ENCODE measurements at regions not wholly inside any gene's neighbourhood (a gene's known extent, or its start where the extent isn't known, plus 50 kb on each side); places are given as distances from the start of the nearest gene placed in this dataset.

GRCh38 chr10:52616395-52616764 is 156.2 kb downstream of the MBL2 start:
- Histone ChIP-seq H3K4me1 (ENCODE audit: insufficient read depth, low read length) (no peaks in the 10 kb centered on the region), H3K36me3 (ENCODE audit: insufficient read depth, low read length) (no peaks in the 10 kb centered on the region), H3K9me3 (ENCODE audit: control insufficient read depth in 1 of 2, insufficient read depth in 1 of 2, low read length in 2 of 2) (no peaks in the 10 kb centered on the region), H3K27me3 (ENCODE audit: control insufficient read depth in 1 of 2, insufficient read depth in 2 of 2, low read length in 2 of 2) (no peaks in the 10 kb centered on the region), H3K4me3 (ENCODE audit: low read length) (no peak overlapping the region), H3K27ac (ENCODE audit: low read depth in 1 of 2, low read length in 2 of 2) (no peak overlapping the region)
- no peaks in the 10 kb centered on the region for H3K4me1 Mint-ChIP-seq (ENCODE audit: low read depth)
- H3K27ac Mint-ChIP-seq, result no peak overlapping the region
- intact Hi-C loops (cut with DNase I, micrococcal nuclease), result no loop called here
- no peaks in the 10 kb centered on the region for H3K36me3 Mint-ChIP-seq (ENCODE audit: low read depth)
- ChIA-PET POLR2A (interaction anchor here (0.5 kb wide), 1 partner anchor 20 kb away, joined by 3 read pairs; no protein-coding TSS in a partner anchor), CTCF (no interaction called here)
- no peak for ATAC-seq (ENCODE audit: poor library complexity)
- H3K27me3 Mint-ChIP-seq, result no peaks in the 10 kb centered on the region
- TF ChIP-seq, protein P1, sequence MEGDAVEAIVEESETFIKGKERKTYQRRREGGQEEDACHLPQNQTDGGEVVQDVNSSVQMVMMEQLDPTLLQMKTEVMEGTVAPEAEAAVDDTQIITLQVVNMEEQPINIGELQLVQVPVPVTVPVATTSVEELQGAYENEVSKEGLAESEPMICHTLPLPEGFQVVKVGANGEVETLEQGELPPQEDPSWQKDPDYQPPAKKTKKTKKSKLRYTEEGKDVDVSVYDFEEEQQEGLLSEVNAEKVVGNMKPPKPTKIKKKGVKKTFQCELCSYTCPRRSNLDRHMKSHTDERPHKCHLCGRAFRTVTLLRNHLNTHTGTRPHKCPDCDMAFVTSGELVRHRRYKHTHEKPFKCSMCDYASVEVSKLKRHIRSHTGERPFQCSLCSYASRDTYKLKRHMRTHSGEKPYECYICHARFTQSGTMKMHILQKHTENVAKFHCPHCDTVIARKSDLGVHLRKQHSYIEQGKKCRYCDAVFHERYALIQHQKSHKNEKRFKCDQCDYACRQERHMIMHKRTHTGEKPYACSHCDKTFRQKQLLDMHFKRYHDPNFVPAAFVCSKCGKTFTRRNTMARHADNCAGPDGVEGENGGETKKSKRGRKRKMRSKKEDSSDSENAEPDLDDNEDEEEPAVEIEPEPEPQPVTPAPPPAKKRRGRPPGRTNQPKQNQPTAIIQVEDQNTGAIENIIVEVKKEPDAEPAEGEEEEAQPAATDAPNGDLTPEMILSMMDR (IDR thresholded peaks at IDR 0.05), result no peak
- no peaks in the 10 kb centered on the region for H3K9me3 Mint-ChIP-seq
- H3K4me3 Mint-ChIP-seq, result no peak overlapping the region
- no peak for DNase-seq

DNA sequence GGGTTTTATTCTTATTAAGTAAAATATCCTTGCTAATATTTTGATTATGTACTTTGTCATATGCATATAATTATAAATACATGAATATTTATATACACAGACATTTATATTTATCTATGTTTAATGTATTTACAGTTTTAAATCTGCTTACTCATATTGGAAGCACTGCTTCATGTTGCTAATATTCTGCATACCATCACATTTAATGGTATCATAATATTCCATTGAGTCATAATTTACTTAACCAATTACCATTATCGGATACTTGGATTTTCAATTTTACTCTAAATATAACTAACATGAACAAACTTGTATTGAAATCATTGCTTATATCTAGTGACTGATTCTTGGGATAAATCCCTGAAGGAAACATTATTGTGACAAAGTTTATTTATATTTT is 155.2 kb downstream of the MBL2 start:
- Histone ChIP-seq H3K4me1 (ENCODE audit: insufficient read depth, low read length) (no peaks in the 10 kb centered on the region), H3K4me3 (ENCODE audit: low read length) (no peak overlapping the region), H3K9me3 (ENCODE audit: control insufficient read depth in 1 of 2, insufficient read depth in 1 of 2, low read length in 2 of 2) (no peaks in the 10 kb centered on the region), H3K27me3 (ENCODE audit: control insufficient read depth in 1 of 2, insufficient read depth in 2 of 2, low read length in 2 of 2) (no peaks in the 10 kb centered on the region), H3K36me3 (ENCODE audit: insufficient read depth, low read length) (no peaks in the 10 kb centered on the region), H3K27ac (ENCODE audit: low read depth in 1 of 2, low read length in 2 of 2) (no peak overlapping the region)
- Mint-ChIP-seq H3K27ac (no peak overlapping the region), H3K27me3 (no peaks in the 10 kb centered on the region), H3K9me3 (no peaks in the 10 kb centered on the region), H3K36me3 (ENCODE audit: low read depth) (no peaks in the 10 kb centered on the region), H3K4me3 (no peak overlapping the region), H3K4me1 (ENCODE audit: low read depth) (no peaks in the 10 kb centered on the region)
- intact Hi-C loops (cut with DNase I, micrococcal nuclease), result no loop called here
- ChIA-PET POLR2A (no interaction called here), CTCF (no interaction called here)
- DNase-seq, result no peak
- TF ChIP-seq, protein P1 (IDR thresholded peaks at IDR 0.05), result no peak
- no peak for ATAC-seq (ENCODE audit: poor library complexity)

DNA sequence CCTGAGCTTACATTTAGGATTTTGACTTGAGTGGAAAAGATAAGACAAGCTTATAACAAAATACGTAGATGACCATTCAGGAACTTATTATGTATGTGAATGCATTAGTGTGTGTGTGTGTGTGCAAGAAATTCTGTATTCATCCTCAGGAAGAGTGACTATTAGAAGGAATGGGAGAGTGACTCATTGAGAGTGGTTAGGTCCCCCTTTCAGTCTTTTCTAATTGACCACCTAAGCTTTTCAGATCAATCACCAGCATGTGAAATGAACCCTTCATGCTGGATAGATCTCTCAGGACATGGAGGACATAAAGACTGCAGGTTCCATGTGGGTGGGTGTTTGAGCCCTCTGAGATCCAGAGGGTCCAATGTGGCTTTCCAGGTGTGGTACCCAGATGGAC is 153.5 kb downstream of the MBL2 start:
- Histone ChIP-seq H3K4me1 (ENCODE audit: insufficient read depth, low read length) (no peaks in the 10 kb centered on the region), H3K27ac (ENCODE audit: low read depth in 1 of 2, low read length in 2 of 2) (no peak overlapping the region), H3K36me3 (ENCODE audit: insufficient read depth, low read length) (no peaks in the 10 kb centered on the region), H3K27me3 (ENCODE audit: control insufficient read depth in 1 of 2, insufficient read depth in 2 of 2, low read length in 2 of 2) (no peaks in the 10 kb centered on the region), H3K4me3 (ENCODE audit: low read length) (no peak overlapping the region), H3K9me3 (ENCODE audit: control insufficient read depth in 1 of 2, insufficient read depth in 1 of 2, low read length in 2 of 2) (no peaks in the 10 kb centered on the region)
- DNase-seq (no peak), ATAC-seq (ENCODE audit: poor library complexity) (no peak)
- Mint-ChIP-seq H3K27me3 (no peaks in the 10 kb centered on the region), H3K27ac (no peak overlapping the region), H3K4me1 (ENCODE audit: low read depth) (no peaks in the 10 kb centered on the region), H3K36me3 (ENCODE audit: low read depth) (no peaks in the 10 kb centered on the region), H3K9me3 (no peaks in the 10 kb centered on the region), H3K4me3 (no peak overlapping the region)
- intact Hi-C loops (cut with DNase I, micrococcal nuclease), result no loop called here
- ChIA-PET CTCF (no interaction called here), POLR2A (no interaction called here)
- TF ChIP-seq, protein P1 (IDR thresholded peaks at IDR 0.05), result no peak
